ENCODE measurements at regions not wholly inside any gene's neighbourhood (a gene's known extent, or its start where the extent isn't known, plus 50 kb on each side); places are given as distances from the start of the nearest gene placed in this dataset.

DNA sequence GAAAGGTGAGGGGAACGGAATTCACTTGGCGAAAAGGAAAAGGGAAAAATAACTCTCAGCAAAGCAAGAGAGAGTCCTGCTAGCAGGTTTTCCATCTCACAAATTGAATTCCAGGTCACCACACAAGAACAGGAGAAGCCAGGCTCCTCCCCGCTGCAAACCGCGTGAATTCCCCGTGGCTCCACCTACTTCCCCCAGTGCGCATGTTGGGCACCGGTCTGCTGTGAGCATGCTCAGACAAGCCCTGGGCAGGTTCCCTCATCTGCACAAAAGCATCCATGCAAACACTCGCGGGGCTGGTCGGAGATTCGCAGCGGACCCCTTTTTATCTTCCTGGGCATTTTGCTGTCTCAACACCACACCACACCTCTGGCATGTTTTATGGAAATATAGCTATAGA lies 58.5 kb upstream of the S1PR3 start:
- in situ Hi-C loops (cut with HindIII; ENCODE audit: low sequenced_read_pairs): no loop called here
- TF ChIP-seq CTCF (IDR thresholded peaks at IDR 0.05; ENCODE audit: low read depth, low read length, missing control alignments): no peak
- DNase-seq (ENCODE audit: low read depth): no peak
- no peak overlapping the region for H3K4me3 ChIP-seq (ENCODE audit: low read depth, low read length)

- in situ Hi-C loops (cut with HindIII; ENCODE audit: low sequenced_read_pairs): no loop called here
- TF ChIP-seq CTCF (IDR thresholded peaks at IDR 0.05; ENCODE audit: low read depth, low read length, missing control alignments): no peak
- no peak for DNase-seq (ENCODE audit: low read depth)
- no peak overlapping the region for H3K4me3 ChIP-seq (ENCODE audit: low read depth, low read length)
Measured at GRCh38 chr9:88933607-88934379, 57.5 kb upstream of the S1PR3 start.

- no peak overlapping the region for H3K4me3 ChIP-seq (ENCODE audit: low read depth, low read length)
- no peak for TF ChIP-seq CTCF (IDR thresholded peaks at IDR 0.05; ENCODE audit: low read depth, low read length, missing control alignments)
- in situ Hi-C loops (cut with HindIII; ENCODE audit: low sequenced_read_pairs): no loop called here
- no peak for DNase-seq (ENCODE audit: low read depth)
Measured at GRCh38 chr9:88934876-88935535, 56.3 kb upstream of the S1PR3 start.

GRCh38 chr9:88936132-88936531 lies 55.1 kb upstream of the S1PR3 start:
- in situ Hi-C loops (cut with HindIII; ENCODE audit: low sequenced_read_pairs): no loop called here
- DNase-seq (ENCODE audit: low read depth): no peak
- TF ChIP-seq CTCF (IDR thresholded peaks at IDR 0.05; ENCODE audit: low read depth, low read length, missing control alignments): no peak
- H3K4me3 ChIP-seq (ENCODE audit: low read depth, low read length): no peak overlapping the region

DNA sequence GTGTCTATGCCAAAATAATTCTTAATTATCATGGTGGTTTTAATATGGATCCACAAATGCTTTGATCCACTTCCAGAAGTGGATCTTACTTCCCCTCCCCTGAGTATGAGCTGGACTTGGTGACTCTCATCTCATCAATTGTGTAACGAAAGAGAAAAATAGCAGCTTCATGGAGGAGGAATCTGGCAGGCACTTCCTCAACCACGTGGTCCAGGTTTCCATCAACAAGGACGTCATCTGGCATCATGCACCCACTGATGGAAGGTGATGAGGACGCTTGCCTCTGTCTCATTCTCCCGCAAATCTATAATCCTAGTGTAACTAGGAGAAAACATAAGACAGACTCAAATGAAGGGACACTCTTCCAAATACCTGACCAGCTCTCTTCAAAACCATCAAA lies 54.6 kb upstream of the S1PR3 start:
- no peak overlapping the region for H3K4me3 ChIP-seq (ENCODE audit: low read depth, low read length)
- DNase-seq (ENCODE audit: low read depth): no peak

DNA sequence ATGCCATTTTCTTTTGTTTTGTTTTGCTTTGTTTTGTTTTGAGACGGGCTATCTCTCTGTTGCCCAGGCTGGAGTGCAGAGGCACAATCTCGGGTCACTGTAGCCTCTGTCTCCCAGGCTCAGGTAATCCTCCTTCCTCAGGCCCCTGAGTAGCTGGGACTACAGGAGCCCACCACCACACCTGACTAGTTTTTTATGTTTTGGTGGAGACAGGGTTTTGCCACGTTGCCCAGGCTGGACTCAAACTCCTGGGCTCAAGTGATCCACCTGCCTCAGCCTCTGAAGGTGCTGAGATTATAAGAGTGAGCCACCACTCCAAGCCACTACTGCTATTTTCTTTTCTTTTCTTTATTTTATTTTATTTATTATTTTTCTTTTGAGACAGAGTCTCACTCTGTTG lies 54.0 kb upstream of the S1PR3 start:
- no peak overlapping the region for H3K4me3 ChIP-seq (ENCODE audit: low read depth, low read length)
- in situ Hi-C loops (cut with HindIII; ENCODE audit: low sequenced_read_pairs): no loop called here
- no peak for DNase-seq (ENCODE audit: low read depth)
- TF ChIP-seq CTCF (IDR thresholded peaks at IDR 0.05; ENCODE audit: low read depth, low read length, missing control alignments): no peak

More for the DNA sequence above, 54.6 kb upstream of the S1PR3 start:
- TF ChIP-seq CTCF (IDR thresholded peaks at IDR 0.05; ENCODE audit: low read depth, low read length, missing control alignments): no peak
- in situ Hi-C loops (cut with HindIII; ENCODE audit: low sequenced_read_pairs): no loop called here
